ENCODE measurements at regions not wholly inside any gene's neighbourhood (a gene's known extent, or its start where the extent isn't known, plus 50 kb on each side); places are given as distances from the start of the nearest gene placed in this dataset.
A peak's percentile ranks its signal among the peaks of the same experiment; 100 is the strongest.

- no peak overlapping the region for H3K27ac ChIP-seq (ENCODE audit: low read depth, low read length, poor library complexity, severe bottlenecking)
- TF ChIP-seq EZH2phosphoT487 (IDR thresholded peaks at IDR 0.05; ENCODE audit: borderline replicate concordance, low read depth, low read length) = no peak
- peak; percentile 74 for TF ChIP-seq CTCF (conservative IDR thresholded peaks at IDR 0.05; ENCODE audit: low read length)
- no peaks in the 10 kb centered on the region for H4K20me1 ChIP-seq (ENCODE audit: insufficient read depth, low read length)
- CTCF ChIA-PET (ENCODE audit: unreplicated experiment) = no interaction called here
- H3K9me3 ChIP-seq (ENCODE audit: low read length) = no peaks in the 10 kb centered on the region
- no peak overlapping the region for H2AFZ ChIP-seq (ENCODE audit: low read length)
- H3K4me1 ChIP-seq (ENCODE audit: insufficient read depth, low read length, poor library complexity, severe bottlenecking) = no peaks in the 10 kb centered on the region
- peak; percentile 1 for DNase-seq (ENCODE audit: low spot score)
- H3K4me3 ChIP-seq (ENCODE audit: low read depth, low read length, poor library complexity, severe bottlenecking) = no peak overlapping the region
- H3K79me2 ChIP-seq (ENCODE audit: insufficient read depth, low read depth, low read length) = no peaks in the 10 kb centered on the region
- no peak overlapping the region for H3K4me2 ChIP-seq (ENCODE audit: low read length)
- no peaks in the 10 kb centered on the region for H3K36me3 ChIP-seq (ENCODE audit: insufficient read depth, low read length)
- intact Hi-C loops (cut with micrococcal nuclease; ENCODE audit: unreplicated experiment) = no loop called here
- no TSS peak for BruUV-seq (replicated peaks)
- POLR2A ChIA-PET = no interaction called here
- no peaks in the 10 kb centered on the region for H3K9me2 ChIP-seq (ENCODE audit: insufficient read depth, low read length)
Measured at GRCh38 chr5:165457859-165458481, 1952.6 kb downstream of the MAT2B start.

- H4K20me1 ChIP-seq (ENCODE audit: insufficient read depth, low read length) = no peaks in the 10 kb centered on the region
- no peaks in the 10 kb centered on the region for H3K9me3 ChIP-seq (ENCODE audit: low read length)
- no peaks in the 10 kb centered on the region for H3K9me2 ChIP-seq (ENCODE audit: insufficient read depth, low read length)
- H2AFZ ChIP-seq (ENCODE audit: low read length) = no peak overlapping the region
- H3K4me2 ChIP-seq (ENCODE audit: low read length) = no peak overlapping the region
- no peak for DNase-seq (ENCODE audit: low spot score)
- no peaks in the 10 kb centered on the region for H3K79me2 ChIP-seq (ENCODE audit: insufficient read depth, low read depth, low read length)
- H3K4me1 ChIP-seq (ENCODE audit: insufficient read depth, low read length, poor library complexity, severe bottlenecking) = no peaks in the 10 kb centered on the region
- no peak for TF ChIP-seq EZH2phosphoT487 (IDR thresholded peaks at IDR 0.05; ENCODE audit: borderline replicate concordance, low read depth, low read length)
- TF ChIP-seq CTCF (conservative IDR thresholded peaks at IDR 0.05; ENCODE audit: low read length) = no peak
- H3K4me3 ChIP-seq (ENCODE audit: low read depth, low read length, poor library complexity, severe bottlenecking) = no peak overlapping the region
- POLR2A ChIA-PET = no interaction called here
- H3K27ac ChIP-seq (ENCODE audit: low read depth, low read length, poor library complexity, severe bottlenecking) = no peak overlapping the region
- intact Hi-C loops (cut with micrococcal nuclease; ENCODE audit: unreplicated experiment) = no loop called here
- no TSS peak for BruUV-seq (replicated peaks)
- no peaks in the 10 kb centered on the region for H3K36me3 ChIP-seq (ENCODE audit: insufficient read depth, low read length)
- CTCF ChIA-PET (ENCODE audit: unreplicated experiment) = no interaction called here
Measured at GRCh38 chr5:165459232-165459631, 1953.8 kb downstream of the MAT2B start.

GRCh38 chr5:165460911-165461310 is 1955.5 kb downstream of the MAT2B start:
- Histone ChIP-seq H3K79me2 (ENCODE audit: insufficient read depth, low read depth, low read length) (no peaks in the 10 kb centered on the region), H3K36me3 (ENCODE audit: insufficient read depth, low read length) (no peaks in the 10 kb centered on the region), H3K4me1 (ENCODE audit: insufficient read depth, low read length, poor library complexity, severe bottlenecking) (no peaks in the 10 kb centered on the region), H3K4me3 (ENCODE audit: low read depth, low read length, poor library complexity, severe bottlenecking) (no peak overlapping the region), H2AFZ (ENCODE audit: low read length) (no peak overlapping the region), H4K20me1 (ENCODE audit: insufficient read depth, low read length) (no peaks in the 10 kb centered on the region), H3K4me2 (ENCODE audit: low read length) (no peak overlapping the region), H3K27ac (ENCODE audit: low read depth, low read length, poor library complexity, severe bottlenecking) (no peak overlapping the region), H3K9me2 (ENCODE audit: insufficient read depth, low read length) (no peaks in the 10 kb centered on the region), H3K9me3 (ENCODE audit: low read length) (no peaks in the 10 kb centered on the region)
- intact Hi-C loops (cut with micrococcal nuclease; ENCODE audit: unreplicated experiment) = no loop called here
- POLR2A ChIA-PET = interaction anchor here (0.6 kb wide), 1 partner anchor 688 kb away, joined by 3 read pairs; no protein-coding TSS in a partner anchor
- DNase-seq (ENCODE audit: low spot score) = no peak
- TF ChIP-seq EZH2phosphoT487 (IDR thresholded peaks at IDR 0.05; ENCODE audit: borderline replicate concordance, low read depth, low read length) (no peak), CTCF (conservative IDR thresholded peaks at IDR 0.05; ENCODE audit: low read length) (no peak)
- no TSS peak for BruUV-seq (replicated peaks)
- CTCF ChIA-PET (ENCODE audit: unreplicated experiment) = no interaction called here
